Dermis blood vessel endothelial cell (primary cell): ENCODE measurements at regions not wholly inside any gene's neighbourhood (a gene's known extent, or its start where the extent isn't known, plus 50 kb on each side); places are given as distances from the start of the nearest gene placed in this dataset.
A peak's percentile ranks its signal among the peaks of the same experiment; 100 is the strongest.

ENCODE experiments used
- DNase-seq: peaks from one replicate; pipeline ENCODE4 v3.0.0; 2010

DNA sequence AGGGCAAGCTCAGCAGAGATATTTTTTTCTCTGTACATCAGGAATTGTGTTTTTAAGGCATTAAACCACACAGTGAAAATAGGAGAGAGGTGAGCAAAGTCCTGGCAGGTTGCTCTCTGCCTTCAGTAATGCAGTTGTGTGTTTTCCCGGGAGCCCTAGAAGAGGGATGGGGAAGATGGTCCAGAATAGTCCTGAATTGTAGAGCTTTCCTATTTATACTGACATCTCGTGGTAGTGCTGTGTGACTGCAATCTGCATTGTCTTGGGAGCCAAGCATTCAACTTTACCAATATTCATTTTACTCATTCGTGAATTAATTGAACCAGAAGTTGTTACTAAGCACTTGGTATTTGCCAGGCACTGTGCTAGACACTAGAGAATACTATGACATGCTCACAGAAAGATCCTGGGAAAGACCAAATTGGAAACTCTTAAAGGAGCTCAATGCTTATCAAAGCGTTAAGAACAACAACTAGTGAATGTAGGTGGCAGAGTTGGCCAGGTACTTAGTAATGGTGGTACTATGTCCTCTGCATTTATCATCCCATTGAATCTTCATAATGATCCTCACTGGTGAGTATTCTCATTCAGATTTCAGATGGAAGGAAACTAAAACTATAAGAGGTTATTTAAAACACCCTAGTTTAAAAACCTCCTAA is 214.6 kb downstream of the TRIB2 start:
- peak; percentile 78 for DNase-seq

DNA sequence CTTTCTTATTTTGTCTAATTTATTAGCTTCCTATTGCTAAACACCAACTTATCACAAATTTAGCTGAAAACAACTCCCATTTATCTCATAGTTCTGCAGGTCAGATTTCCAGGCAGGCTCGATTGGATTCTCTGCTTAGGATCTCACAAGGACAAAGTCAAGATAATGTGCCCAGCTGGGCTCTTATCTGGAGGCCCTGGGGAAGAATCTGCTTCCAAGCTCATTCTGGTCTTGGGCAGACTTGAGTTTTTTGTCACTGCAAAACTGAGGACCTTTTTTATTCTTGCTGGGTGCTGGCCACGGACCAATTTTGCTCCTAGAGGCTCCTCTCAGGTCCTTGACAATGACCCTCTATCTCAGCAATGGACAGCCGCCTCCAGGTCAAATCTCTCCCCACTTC is 215.5 kb downstream of the TRIB2 start:
- no peak for DNase-seq

DNA sequence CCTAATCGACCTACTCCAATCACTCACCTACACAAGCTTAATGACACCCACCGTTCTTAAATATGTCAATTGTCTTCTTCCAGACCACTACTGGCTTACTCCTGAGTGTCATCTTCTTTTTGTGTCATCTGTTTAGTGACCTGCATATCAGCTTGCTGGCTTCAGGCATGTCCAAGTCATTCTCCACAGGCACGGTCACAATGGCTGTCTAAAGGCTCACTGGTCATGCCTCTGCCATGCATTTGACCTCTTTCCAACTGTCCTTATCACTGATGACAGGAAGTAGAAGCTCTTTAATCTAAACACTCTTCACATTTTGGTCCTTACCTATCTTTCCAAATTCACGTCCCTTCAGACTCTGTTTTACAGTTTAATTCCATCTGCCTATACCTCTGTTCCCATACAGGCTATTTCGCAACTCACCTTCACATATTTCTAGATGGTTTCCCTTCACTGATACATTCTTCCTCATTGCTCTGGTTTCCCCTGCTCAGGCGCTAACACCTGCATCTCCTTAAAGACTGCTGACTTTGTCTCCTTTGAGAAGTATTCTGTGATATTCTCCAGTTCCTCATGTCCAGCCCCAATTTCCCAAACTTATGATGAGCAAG is 217.5 kb downstream of the TRIB2 start:
- DNase-seq = no peak

DNA sequence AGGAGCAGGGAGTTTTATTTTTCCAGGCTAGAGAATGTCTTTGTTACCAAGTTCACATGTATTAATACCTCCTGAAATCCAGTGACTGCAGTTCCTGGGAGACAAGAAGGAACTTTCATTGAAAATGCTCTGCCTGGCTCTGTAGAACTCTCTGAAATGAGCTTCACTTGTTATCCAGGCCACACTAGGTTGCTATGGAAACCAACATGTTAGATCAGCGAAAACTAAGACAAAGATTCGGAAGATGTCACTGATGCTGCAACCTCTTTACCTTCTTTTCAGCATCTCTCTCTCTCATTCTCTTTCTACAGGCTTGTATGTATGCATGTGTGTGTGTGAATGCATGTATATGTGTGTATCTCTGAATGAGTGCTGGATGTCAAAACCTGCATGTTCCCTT is 218.5 kb downstream of the TRIB2 start:
- DNase-seq = no peak

DNA sequence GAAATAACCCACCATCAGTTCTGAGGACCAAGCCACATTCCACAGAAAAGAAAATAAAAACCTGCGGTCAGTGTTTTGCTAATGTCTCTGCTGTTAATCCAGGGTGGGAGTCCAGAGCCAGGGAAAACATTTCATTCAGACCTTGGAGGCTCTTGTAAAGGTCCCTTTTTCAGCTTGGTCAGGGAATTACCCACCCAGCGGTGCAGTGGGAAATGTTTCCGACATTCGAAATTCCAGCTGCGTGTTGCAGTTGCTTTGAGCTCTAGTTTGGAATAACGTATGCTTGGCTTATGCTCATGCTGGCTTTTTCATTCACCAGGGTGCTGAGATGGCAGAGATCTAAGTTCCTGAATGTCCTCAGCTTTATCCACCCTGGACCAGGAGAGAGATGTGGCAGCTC is 219.1 kb downstream of the TRIB2 start:
- no peak for DNase-seq

DNA sequence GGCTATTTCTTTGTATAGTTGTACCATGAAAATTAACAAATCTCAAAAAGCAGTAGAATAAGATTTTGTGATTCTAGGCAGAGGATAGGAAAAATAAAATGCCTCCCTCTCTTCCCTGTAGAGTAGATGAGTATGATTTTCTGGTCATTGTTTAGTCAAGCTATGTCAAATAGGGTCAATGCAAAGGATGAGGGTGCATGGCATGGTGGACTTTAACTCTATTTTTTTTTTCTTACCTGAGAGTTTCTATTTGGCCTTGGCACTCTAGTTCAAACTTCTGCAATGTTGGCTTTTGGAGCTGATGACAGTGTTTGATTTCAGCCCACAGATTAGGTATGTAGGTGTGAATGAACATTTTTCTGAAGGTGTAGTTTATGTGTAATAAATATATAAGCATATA is 224.5 kb downstream of the TRIB2 start:
- no peak for DNase-seq

DNA sequence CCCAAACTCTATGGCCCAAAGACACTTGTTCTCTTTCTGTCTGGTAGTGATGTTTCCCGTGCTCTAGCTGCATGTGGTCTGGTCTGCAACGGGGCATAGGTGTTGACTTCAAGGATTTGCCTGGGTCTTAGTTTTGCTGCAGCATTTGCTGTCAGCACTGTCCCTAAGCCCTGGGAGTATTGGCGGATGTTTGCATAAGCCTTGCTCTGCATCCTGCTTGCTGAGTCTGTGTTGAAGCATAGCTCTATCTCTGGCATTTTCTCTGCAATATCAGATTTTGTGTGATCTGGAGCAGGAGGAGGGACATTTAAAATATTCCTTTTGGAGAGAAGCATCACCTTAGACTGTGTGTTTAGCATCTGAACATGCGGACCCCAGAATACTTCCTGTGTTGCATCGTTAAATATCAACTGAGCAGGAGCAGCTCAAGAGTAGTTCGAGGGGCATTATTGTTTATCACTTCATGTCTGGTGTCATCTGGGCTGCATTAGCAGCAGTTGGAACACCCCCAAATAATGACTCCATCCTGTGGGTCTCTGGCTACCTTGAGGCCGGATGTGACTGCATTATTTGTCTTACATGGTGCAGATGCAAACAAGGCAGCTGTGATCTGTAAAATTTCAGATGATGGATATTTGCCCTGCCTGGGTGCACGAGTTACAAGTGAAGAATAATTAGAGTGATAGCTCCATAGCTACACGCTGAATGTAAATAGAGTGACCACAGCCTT is 231.7 kb downstream of the TRIB2 start:
- peak; percentile 43 for DNase-seq

DNA sequence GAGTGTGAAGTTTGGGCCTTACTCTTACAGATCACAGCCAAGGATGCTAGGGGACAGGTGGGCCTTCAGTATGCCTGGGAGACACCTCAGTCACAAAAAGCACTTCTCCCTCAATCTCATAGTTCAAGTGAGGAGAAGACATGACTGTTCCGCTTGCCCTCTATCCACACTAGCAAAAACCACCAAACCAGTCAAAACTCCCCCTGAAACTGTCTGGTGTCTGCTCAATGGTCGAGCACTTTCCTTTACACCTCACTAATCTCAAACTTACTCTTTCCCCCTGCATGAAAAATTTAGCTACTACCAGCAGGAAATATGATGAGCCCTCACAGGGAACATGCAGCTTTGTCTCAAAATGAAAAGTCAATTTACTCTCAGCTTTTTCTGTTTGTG is 232.2 kb downstream of the TRIB2 start:
- DNase-seq = no peak

DNA sequence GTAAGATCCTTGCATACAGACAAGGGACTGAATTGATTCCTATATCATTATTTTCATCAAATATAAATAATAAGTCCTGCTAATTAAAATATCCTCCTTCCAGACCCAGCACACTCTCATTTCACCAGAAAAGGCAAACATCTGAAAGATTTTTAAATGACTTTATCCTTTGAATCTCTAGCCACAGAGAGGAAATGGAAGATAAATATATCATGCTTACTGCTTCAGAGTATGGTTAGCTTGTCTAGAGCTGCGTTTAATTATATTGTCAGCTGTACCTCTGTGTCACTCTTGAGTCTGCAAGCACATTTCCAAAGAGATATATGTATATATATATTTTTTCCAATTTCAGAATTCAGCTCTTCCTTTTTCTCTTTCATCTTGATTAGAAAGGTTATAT is 232.7 kb downstream of the TRIB2 start:
- no peak for DNase-seq

DNA sequence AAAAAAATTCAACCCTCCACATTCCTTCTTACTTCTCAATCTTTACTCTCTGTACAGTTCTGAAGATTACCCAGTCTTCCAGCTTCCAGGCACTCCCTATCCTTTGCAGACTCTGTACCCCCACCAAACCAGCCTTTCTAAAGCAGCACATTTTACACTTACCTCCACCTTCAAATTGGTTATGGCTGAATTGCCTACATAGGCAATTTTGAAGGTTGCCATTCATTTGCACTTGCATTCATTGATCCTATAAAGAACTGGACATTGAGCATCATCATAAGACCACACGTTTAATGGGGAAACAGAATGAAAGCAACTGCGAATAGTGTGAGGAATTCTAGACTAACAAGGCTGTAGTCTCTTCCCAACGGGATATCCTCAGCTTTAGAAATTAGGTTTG is 233.4 kb downstream of the TRIB2 start:
- DNase-seq = no peak

DNA sequence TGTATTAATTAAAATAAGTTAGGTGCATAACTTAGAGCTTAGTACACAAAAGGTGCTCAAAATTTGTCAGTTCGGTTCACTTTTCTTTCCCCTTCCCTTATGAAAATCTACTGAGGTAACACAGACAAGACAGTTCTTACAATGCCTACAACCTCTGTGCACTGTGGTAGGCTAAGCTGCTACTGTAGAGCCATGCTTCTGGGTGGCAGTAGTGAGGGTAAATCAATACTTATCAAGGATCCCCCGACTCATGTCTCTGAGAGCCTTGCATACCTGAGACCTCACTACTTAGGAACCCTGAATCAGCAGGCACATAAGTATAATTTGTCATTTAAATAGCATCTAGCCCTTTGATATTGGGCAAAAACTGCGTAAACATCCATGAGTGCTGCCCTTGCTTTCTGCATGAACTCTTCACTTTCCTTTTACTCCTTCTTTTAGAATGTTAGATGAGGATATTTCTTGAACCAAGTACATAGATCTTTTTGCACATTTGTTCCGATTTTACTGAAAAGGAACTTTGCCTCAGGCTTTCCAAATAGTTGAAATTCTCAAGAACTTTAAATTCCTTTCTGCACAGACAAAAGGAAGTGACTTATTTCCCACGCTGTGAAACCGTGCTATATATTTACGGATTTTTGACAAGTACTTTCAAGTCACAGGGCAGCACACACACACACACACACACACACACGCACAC is 234.4 kb downstream of the TRIB2 start:
- peak; percentile 80 for DNase-seq

DNA sequence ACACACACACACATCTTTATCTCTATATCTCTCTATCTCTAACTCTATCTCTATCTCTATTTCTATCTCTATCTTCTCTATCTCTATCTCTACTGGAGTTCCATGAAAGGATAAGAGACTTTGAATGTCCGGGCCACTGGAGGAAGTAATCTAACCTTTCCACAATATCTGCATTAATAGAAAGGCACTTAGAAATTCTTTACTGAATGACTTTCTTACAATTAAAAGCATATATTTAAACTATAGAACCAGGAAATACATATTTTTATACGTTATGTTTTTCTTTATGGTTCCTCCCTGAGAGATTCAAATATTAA is 234.9 kb downstream of the TRIB2 start:
- no peak for DNase-seq

DNA sequence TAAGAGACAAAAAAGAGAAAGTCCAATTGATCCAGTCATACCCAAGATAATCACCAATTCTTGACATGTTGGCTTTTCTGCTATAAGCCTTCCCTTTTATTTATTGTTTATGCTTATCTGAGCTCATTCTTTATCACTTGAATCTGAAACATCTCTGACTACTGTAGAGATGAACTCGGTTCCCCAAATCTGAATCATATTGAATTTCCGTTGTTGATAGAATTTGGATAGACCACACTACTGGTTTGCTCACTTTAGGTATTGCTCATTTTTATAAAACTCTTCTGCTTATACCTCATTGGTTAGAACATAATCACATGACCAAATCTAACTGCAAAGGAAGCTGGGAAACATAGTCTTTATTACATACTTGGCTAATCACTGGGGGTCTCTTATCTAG is 236.9 kb downstream of the TRIB2 start:
- DNase-seq = no peak

DNA sequence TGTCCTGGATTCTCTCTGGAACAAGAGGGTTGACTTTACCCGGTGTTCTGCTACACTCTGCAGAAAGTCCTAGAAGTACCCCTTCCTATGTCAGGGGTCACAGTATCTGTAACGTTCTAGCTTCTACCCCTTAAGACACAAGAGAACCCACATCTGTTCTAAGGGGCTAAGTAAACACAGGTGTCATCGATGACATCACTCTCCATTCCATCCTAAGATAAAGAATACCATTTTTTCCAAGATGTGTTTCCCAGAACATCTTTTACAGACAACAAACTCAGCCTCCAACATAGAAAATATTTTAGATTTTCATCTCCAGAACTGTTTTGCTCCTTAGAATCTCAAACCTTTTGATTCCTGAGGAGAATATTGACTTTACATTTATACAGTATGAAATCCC is 239.1 kb downstream of the TRIB2 start:
- DNase-seq = no peak

DNA sequence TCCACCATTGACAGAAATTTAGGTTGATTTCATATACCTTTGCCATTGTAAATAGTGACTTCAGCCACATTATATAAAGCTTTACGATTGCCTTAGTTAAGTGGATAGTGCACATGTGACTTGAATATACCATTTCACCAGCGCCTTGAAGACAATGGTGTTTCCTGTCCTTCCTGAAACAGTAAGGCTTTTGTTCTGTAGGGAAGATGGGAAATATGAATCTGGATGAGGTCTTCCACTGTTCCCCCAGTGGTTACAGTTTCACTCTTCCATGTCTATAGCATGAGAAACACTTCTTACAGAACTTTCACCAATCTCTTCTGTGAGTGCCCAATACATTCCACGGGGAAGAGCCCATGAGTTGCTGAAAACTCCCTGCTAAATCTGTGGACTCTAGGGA is 240.5 kb downstream of the TRIB2 start:
- DNase-seq = peak; percentile 11

DNA sequence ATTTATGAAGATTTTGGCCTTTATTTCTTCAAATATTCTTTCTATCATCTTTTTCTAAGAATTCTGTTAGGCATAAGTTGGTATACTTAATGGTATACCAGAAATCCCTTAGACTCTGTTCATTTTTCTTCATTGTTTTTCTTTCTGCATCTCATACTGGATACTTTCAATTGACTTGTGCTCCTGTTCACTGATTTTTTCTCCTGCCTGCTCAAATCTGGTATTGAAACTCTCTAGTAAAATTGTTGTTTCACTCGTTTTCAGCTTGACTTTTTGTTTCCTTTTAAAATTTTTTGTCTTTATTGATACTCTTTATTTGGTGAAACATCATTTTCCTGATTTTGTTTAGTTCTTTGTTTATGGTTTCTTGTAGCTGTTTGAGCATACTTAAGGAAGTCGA is 243.2 kb downstream of the TRIB2 start:
- DNase-seq = no peak

DNA sequence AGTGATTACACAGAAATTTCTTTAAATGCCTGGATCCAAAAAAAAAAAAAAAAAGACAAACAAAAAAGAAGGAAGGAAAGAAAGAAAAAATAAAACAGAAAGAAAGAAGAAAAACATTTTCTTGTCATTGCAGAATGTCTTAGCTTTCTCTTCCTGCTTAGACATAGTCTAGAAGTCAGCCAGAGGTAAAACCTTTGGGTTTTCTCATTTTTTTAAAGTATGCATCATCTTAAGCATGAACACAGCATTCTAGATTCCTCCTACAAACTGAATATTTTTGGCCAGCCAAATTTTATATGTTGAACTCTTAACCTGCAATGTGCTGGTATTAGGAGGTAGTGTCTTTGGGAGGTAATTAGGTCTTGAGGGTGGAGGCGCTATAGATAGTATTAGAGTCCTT is 243.9 kb downstream of the TRIB2 start:
- no peak for DNase-seq

DNA sequence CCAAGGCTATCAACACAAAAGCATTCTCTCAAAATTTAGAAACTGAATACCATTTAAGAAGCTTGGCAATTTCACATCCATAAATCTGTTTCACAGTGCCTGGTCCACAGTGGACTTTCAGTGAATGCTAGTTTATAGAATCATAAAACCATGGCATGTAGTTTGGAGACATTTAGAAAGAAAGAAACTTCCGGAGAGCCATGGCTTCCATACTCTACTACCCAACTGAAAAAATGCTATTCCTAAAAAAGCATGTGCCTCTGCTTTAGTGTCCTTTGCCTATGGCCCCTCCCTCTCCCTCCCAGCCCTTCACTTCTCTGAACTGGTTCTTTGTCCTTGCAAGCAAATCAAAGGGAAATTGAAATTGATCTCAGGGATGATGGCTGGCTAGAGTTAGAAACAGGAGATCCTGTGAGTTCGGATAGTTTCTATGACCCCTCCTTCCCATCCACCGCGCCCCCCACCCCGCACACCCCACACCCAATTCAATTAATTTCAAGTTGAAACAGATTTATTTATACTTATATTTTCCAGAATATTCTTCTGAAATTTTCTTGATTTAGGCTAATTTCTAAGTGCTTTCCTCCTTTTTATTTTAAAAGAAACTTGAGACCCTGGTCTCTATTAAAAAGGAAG is 248.3 kb downstream of the TRIB2 start:
- no peak for DNase-seq

DNA sequence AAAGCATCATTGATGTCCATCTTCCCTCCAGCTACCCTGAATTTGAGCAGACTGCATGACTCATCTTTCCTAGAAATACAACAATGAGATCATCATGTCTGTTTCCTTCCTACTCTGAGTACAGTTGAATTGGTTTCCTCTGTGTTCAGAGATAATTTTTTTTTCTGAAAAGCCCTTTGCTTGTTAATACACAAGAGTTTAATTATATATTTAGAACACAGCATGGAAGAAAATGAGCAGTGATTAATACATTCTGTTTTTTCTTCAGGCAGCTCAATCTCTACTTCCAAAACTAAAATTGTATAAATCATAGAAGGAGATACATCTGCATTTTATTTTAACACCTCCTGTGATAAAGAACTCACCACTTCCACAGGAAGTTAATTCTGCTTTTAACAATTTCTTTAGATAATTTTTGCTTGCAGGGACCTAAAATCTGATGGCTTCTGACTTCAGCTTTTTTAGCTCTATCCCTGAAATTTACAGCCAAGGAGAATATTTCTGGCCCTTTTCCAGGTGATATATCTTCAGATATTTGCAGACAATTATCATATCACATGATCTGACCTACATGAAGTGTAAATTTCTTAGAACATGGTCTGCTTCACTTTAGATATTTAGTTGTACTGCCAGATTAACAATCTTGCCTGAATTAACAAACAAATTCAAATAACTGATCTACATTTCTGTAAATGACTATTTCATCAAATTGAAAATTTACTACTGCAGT is 249.0 kb downstream of the TRIB2 start:
- DNase-seq = peak; percentile 84

DNA sequence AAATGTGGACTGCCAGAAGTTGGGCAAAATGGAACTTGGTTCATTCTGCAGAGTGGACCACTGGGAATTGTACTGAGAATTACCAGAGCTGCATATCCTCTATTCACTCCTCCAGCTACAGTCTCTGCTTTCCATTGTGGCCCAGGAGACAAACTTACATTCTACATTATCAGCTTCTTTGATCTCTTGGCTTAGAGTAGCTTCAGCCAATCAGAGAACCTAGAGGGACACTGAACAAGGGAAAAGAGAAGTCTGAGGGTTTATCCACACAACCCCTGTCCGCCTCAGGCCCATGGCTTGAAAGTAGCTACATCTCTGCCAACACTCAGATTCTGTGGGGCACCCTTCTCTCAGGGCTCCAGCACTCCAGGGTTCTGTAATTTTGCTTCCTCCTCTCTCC is 251.1 kb downstream of the TRIB2 start:
- no peak for DNase-seq

DNA sequence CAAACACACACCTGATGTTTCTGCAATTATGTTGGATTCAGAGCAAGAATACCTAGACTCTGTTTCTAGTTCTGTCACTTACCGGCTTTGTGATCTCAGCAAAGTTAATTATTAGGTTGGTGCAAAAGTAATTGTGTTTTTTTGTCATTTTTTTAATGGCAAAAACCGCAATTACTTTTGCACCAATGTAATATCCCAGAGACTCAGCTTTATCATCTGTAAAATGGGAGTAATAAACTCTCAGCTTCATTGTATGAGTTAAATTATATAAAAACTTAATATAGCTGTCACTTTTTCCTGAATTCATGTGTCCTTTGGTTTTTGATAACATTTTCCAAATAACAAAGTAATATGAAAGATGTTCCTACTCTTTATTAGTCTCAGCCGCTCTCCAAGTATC is 251.7 kb downstream of the TRIB2 start:
- no peak for DNase-seq

DNA sequence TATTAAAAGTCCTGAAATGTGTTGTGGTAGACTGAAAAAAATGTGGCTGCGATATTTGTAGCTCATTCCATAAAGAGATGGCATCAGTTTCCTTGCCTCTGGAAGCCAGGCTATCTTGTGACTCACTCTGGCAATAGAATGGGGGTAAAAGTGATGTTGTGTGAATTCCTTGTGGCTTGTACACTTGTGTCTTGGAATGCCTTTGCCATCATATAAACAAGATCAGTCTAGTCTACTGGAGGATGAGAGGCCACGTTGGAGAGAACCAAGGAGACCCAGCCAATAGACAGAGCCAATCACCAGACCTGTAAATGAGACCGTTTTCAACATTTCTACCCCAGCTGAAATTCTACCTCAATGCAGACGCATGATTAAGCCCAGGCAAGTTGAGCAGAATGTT is 254.1 kb downstream of the TRIB2 start:
- DNase-seq = peak; percentile 15
